CD8-positive, alpha-beta memory T cell (primary cell): ENCODE measurements at regions not wholly inside any gene's neighbourhood (a gene's known extent, or its start where the extent isn't known, plus 50 kb on each side); places are given as distances from the start of the nearest gene placed in this dataset.

ENCODE experiments used
- CTCF ChIA-PET: fragments of 350-600 bp; sonication (Branson Sonifier 250); formaldehyde crosslinking; loops from one replicate; lab custom pipeline; 2021; ENCODE audit warnings: antibody characterized with exemption; lab: Charles Lee
- POLR2A ChIA-PET: fragments of 350-600 bp; sonication (Branson Sonifier 250); formaldehyde crosslinking; loops from one replicate; lab custom pipeline; 2021; ENCODE audit warnings: antibody characterized with exemption; lab: Charles Lee
- DNase-seq, 5 donors: peaks; one replicate each; pipeline versions ENCODE4 v3.0.0 to v3.0.0-alpha.2; 2020 to 2022; ENCODE audit warnings: mixed read lengths in 1 of 5
- H3K27ac ChIP-seq: one replicate; pipeline ENCODE4 v1.7.0; 2013; ENCODE audit warnings: low read depth, mild to moderate bottlenecking, low read length, moderate library complexity
- H3K27me3 ChIP-seq: 2 replicates; pipeline ENCODE4 v1.7.0; 2013; ENCODE audit warnings: low read length, mild to moderate bottlenecking; ENCODE audit not compliant: insufficient read depth, poor library complexity, severe bottlenecking
- H3K36me3 ChIP-seq: 2 replicates; pipeline ENCODE4 v1.7.0; 2013; ENCODE audit warnings: mild to moderate bottlenecking, low read length, moderate library complexity; ENCODE audit not compliant: insufficient read depth
- H3K4me1 ChIP-seq: 2 replicates; pipeline ENCODE4 v1.7.0; 2013; ENCODE audit warnings: mild to moderate bottlenecking, low read length, moderate library complexity; ENCODE audit not compliant: insufficient read depth
- H3K4me3 ChIP-seq: 2 replicates; pipeline ENCODE4 v1.7.0; 2013; ENCODE audit warnings: mild to moderate bottlenecking, low read length
- H3K9me3 ChIP-seq: 2 replicates; pipeline ENCODE4 v1.7.0; 2013; ENCODE audit warnings: mild to moderate bottlenecking, low read length
- H3K27ac Mint-ChIP-seq, 8 donors: one replicate each; pipeline ENCODE4 v1.8.0; 2020 to 2021; ENCODE audit warnings: mixed read lengths in 8 of 8, mild to moderate bottlenecking in 6 of 8, inconsistent platforms in 3 of 8, moderate library complexity in 3 of 8
- H3K27me3 Mint-ChIP-seq, 2 donors: one replicate each; pipeline ENCODE4 v1.8.0; 2020 to 2021; ENCODE audit warnings: mixed read lengths in 2 of 2, mild to moderate bottlenecking in 1 of 2, moderate library complexity in 1 of 2
- H3K36me3 Mint-ChIP-seq, 3 donors: one replicate each; pipeline ENCODE4 v1.8.0; 2020 to 2021; ENCODE audit warnings: mixed read lengths in 3 of 3, inconsistent platforms in 1 of 3, mild to moderate bottlenecking in 1 of 3
- H3K4me1 Mint-ChIP-seq, 3 donors: one replicate each; pipeline ENCODE4 v1.8.0; 2020 to 2021; ENCODE audit warnings: mixed read lengths in 3 of 3, inconsistent platforms in 1 of 3, mild to moderate bottlenecking in 1 of 3
- H3K4me3 Mint-ChIP-seq, 7 donors: one replicate each; pipeline ENCODE4 v1.8.0; 2020 to 2021; ENCODE audit warnings: mixed read lengths in 7 of 7, mild to moderate bottlenecking in 6 of 7, moderate library complexity in 4 of 7, inconsistent platforms in 2 of 7
- H3K9me3 Mint-ChIP-seq, 5 donors: one replicate each; pipeline ENCODE4 v1.8.0; 2020 to 2022; ENCODE audit warnings: mixed read lengths in 5 of 5, mild to moderate bottlenecking in 3 of 5, moderate library complexity in 2 of 5, inconsistent platforms in 1 of 5

DNA sequence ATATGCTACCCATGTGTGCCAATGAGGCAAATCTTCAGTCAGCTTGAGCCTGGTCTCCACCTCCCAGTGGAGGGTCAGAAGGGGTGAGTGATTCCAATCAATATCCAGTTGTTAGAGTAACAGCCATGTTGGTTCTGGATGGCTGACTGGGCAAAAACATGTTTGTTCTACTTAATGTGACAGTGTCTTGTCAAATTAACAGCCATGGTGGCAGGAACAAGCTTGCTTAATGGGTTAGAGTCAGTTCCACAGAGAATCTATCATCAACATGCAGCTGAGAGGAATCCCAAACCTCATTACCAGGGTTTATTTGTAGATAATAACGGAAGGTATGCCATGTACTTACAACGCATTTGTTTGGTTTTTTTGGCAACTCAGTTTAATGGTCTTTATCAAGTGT is 133.2 kb downstream of the SLC17A6 start:
- no peak overlapping the region for H3K27ac ChIP-seq
- Mint-ChIP-seq H3K27ac (no peak overlapping the region), H3K27me3 (peaks cover 0 to 8% of the 10 kb centered on the region in 2 donors), H3K36me3 (no peaks in the 10 kb centered on the region), H3K9me3 (peaks cover 0 to 3% (median 0%) of the 10 kb centered on the region in 5 donors), H3K4me3 (no peak overlapping the region), H3K4me1 (no peaks in the 10 kb centered on the region)
- POLR2A ChIA-PET = no interaction called here
- H3K27me3 ChIP-seq = no peaks in the 10 kb centered on the region
- CTCF ChIA-PET = no interaction called here
- H3K4me1 ChIP-seq = no peaks in the 10 kb centered on the region
- H3K4me3 ChIP-seq = no peak overlapping the region
- H3K36me3 ChIP-seq = no peaks in the 10 kb centered on the region
- no peaks in the 10 kb centered on the region for H3K9me3 ChIP-seq
- no peak for DNase-seq

DNA sequence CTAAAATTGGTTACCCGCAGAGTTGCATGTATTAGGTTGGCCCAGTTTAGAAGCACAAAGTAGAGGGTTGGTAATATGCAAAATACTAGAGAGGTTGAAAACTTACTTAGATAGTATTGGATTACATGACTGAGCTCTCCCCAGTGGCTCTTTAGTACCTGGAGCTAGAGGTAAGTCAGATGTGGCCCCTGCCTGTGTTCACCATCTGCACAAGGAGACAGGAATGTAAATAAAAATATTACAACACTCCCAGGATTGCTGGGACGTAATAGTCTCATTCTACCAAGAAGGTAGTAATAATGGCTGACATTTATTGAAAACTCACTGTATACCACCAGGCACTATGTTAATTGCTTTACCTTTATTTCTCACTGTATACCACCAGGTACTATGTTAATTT is 129.6 kb downstream of the SLC17A6 start:
- DNase-seq = no peak
- ChIA-PET CTCF (no interaction called here), POLR2A (no interaction called here)
- H3K27me3 ChIP-seq = no peaks in the 10 kb centered on the region
- H3K36me3 ChIP-seq = no peaks in the 10 kb centered on the region
- no peak overlapping the region for H3K4me3 Mint-ChIP-seq
- no peaks in the 10 kb centered on the region for H3K9me3 ChIP-seq
- no peak overlapping the region for H3K4me3 ChIP-seq
- peaks cover 0 to 3% (median 0%) of the 10 kb centered on the region in 5 donors for H3K9me3 Mint-ChIP-seq
- no peak overlapping the region for H3K27ac Mint-ChIP-seq
- no peaks in the 10 kb centered on the region for H3K36me3 Mint-ChIP-seq
- no peaks in the 10 kb centered on the region for H3K4me1 Mint-ChIP-seq
- H3K4me1 ChIP-seq = no peaks in the 10 kb centered on the region
- H3K27me3 Mint-ChIP-seq = peaks cover 1 to 8% of the 10 kb centered on the region in 2 donors
- H3K27ac ChIP-seq = no peak overlapping the region

DNA sequence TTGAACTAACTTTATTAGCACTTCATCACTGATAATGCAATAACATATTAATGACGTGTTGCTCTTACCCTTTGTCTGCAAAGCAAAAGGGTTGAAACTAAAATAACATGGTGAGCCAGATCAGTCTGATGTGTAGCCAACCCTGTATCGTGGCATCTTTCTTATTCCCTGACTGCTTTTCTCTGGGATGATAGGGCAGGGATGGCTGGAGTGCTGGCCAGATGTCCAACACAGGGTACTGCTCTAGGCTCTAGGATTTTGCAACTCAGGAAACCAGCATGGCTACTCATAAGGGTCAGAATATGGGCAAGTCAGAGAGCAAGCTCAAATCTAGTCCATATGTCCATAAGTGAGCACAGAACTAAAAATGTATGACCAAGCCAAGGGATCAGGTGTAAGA is 129.1 kb downstream of the SLC17A6 start:
- Histone ChIP-seq H3K4me1 (no peaks in the 10 kb centered on the region), H3K36me3 (no peaks in the 10 kb centered on the region), H3K4me3 (no peak overlapping the region), H3K9me3 (no peaks in the 10 kb centered on the region), H3K27me3 (no peaks in the 10 kb centered on the region), H3K27ac (no peak overlapping the region)
- POLR2A ChIA-PET = no interaction called here
- DNase-seq = no peak
- H3K4me3 Mint-ChIP-seq = no peak overlapping the region
- no peaks in the 10 kb centered on the region for H3K36me3 Mint-ChIP-seq
- H3K27me3 Mint-ChIP-seq = peaks cover 1 to 8% of the 10 kb centered on the region in 2 donors
- peaks cover 0 to 3% (median 0%) of the 10 kb centered on the region in 5 donors for H3K9me3 Mint-ChIP-seq
- H3K27ac Mint-ChIP-seq = no peak overlapping the region
- H3K4me1 Mint-ChIP-seq = no peaks in the 10 kb centered on the region
- CTCF ChIA-PET = no interaction called here

DNA sequence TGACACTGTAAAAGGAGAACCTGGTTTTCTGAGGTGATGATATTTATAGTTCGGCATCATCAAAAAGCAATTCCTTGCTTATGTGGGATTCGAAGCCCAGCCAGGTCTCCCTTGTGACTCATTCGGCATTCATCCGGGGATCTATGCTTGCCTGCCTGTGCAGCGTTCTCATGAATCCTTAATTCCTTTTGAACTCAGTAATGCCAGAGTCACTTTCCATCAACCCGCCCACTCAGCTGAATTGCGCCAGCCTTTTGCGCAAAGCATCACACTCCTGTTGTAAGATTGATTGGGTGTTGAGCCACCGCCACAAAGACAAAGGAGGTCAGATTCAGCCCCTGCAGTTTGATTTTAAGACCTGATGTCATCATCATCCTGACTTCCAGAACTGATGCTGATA is 128.6 kb downstream of the SLC17A6 start:
- Mint-ChIP-seq H3K4me3 (no peak overlapping the region), H3K27ac (no peak overlapping the region), H3K4me1 (no peaks in the 10 kb centered on the region), H3K9me3 (peaks cover 0 to 3% (median 0%) of the 10 kb centered on the region in 5 donors), H3K27me3 (peaks cover 1 to 8% of the 10 kb centered on the region in 2 donors), H3K36me3 (no peaks in the 10 kb centered on the region)
- H3K4me3 ChIP-seq = no peak overlapping the region
- no peak for DNase-seq
- ChIA-PET CTCF (no interaction called here), POLR2A (no interaction called here)
- H3K27me3 ChIP-seq = no peaks in the 10 kb centered on the region
- H3K36me3 ChIP-seq = no peaks in the 10 kb centered on the region
- H3K9me3 ChIP-seq = no peaks in the 10 kb centered on the region
- no peak overlapping the region for H3K27ac ChIP-seq
- no peaks in the 10 kb centered on the region for H3K4me1 ChIP-seq

DNA sequence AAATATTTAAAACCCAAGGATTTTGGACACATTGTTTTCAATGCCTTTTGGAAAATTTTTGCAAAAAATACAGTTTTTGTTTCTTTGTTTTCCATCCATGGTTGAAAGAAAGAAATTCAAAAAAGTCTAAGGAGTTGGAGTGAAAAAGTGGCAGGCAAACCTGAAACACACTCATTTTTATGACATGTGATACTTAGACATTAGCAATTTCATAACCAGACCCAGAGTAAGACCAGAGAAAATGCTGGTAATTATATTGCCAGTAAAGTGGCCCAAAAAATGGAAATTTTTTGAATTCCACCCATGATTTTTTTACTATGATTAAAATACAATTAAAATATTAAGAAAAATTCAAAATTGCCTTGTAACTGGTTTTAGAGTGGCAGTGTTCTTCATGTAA is 128.2 kb downstream of the SLC17A6 start:
- no peaks in the 10 kb centered on the region for H3K36me3 ChIP-seq
- H3K36me3 Mint-ChIP-seq = no peaks in the 10 kb centered on the region

DNA sequence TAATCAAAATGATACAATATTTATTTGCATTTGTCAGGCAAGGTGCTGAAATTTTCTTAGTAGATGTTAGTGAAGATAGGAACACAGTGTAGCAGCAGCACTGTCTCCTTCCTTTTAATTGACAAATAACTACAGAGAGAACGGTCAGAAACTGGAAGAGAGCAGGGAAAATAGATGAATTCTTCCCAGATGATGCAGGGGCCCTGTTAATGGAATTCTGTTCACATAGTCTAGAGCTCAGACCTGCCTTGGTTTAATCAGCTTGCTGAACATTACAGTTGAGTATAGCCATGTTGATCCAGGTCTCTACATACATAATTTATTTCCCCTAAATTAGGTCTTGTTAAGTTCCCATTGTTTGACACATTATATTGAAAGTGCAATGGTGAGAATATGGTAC is 127.4 kb downstream of the SLC17A6 start:
- H3K4me3 Mint-ChIP-seq = no peak overlapping the region
- H3K4me1 Mint-ChIP-seq = no peaks in the 10 kb centered on the region
- Histone ChIP-seq H3K27me3 (no peaks in the 10 kb centered on the region), H3K27ac (no peak overlapping the region), H3K4me1 (no peaks in the 10 kb centered on the region), H3K4me3 (no peak overlapping the region), H3K36me3 (no peaks in the 10 kb centered on the region), H3K9me3 (no peaks in the 10 kb centered on the region)
- peaks cover 0 to 3% (median 0%) of the 10 kb centered on the region in 5 donors for H3K9me3 Mint-ChIP-seq
- POLR2A ChIA-PET = no interaction called here
- H3K36me3 Mint-ChIP-seq = no peaks in the 10 kb centered on the region
- H3K27ac Mint-ChIP-seq = no peak overlapping the region
- peaks cover 1 to 8% of the 10 kb centered on the region in 2 donors for H3K27me3 Mint-ChIP-seq
- CTCF ChIA-PET = no interaction called here
- no peak for DNase-seq

More for the DNA sequence above, 128.2 kb downstream of the SLC17A6 start:
- Mint-ChIP-seq H3K27me3 (peaks cover 1 to 8% of the 10 kb centered on the region in 2 donors), H3K4me3 (no peak overlapping the region), H3K27ac (no peak overlapping the region), H3K4me1 (no peaks in the 10 kb centered on the region), H3K9me3 (peaks cover 0 to 3% (median 0%) of the 10 kb centered on the region in 5 donors)
- Histone ChIP-seq H3K27ac (no peak overlapping the region), H3K4me3 (no peak overlapping the region), H3K9me3 (no peaks in the 10 kb centered on the region), H3K4me1 (no peaks in the 10 kb centered on the region), H3K27me3 (no peaks in the 10 kb centered on the region)
- no peak for DNase-seq
- CTCF ChIA-PET = no interaction called here
- POLR2A ChIA-PET = no interaction called here

DNA sequence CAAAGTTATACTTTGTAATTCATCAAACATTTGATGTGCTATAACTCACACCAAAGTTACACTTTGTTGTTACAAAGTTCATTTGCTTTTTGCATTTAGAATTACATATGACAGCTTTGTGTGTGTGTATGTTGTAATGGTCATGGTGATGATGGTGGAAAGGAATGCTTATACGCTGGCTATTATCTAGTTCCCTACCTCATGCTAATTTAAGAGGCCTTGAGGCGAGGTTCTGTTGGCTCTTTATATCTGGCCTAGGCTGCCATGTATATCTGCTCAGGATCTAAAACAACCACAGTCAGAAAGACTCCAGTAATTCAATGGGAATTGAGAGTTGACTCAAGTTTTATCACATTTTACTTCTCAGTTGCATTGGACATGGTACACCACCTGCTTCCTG is 123.4 kb downstream of the SLC17A6 start:
- H3K36me3 Mint-ChIP-seq = no peaks in the 10 kb centered on the region
- no peak overlapping the region for H3K27ac ChIP-seq
- H3K4me1 ChIP-seq = no peaks in the 10 kb centered on the region
- no peak for DNase-seq
- H3K27me3 ChIP-seq = no peaks in the 10 kb centered on the region
- H3K4me3 Mint-ChIP-seq = no peak overlapping the region
- H3K27me3 Mint-ChIP-seq = peaks cover 0 to 1% of the 10 kb centered on the region in 2 donors
- ChIA-PET CTCF (no interaction called here), POLR2A (no interaction called here)
- no peak overlapping the region for H3K27ac Mint-ChIP-seq
- H3K4me1 Mint-ChIP-seq = no peaks in the 10 kb centered on the region
- no peaks in the 10 kb centered on the region for H3K9me3 ChIP-seq
- H3K4me3 ChIP-seq = no peak overlapping the region
- H3K9me3 Mint-ChIP-seq = peaks cover 0 to 5% (median 0%) of the 10 kb centered on the region in 5 donors
- no peaks in the 10 kb centered on the region for H3K36me3 ChIP-seq

DNA sequence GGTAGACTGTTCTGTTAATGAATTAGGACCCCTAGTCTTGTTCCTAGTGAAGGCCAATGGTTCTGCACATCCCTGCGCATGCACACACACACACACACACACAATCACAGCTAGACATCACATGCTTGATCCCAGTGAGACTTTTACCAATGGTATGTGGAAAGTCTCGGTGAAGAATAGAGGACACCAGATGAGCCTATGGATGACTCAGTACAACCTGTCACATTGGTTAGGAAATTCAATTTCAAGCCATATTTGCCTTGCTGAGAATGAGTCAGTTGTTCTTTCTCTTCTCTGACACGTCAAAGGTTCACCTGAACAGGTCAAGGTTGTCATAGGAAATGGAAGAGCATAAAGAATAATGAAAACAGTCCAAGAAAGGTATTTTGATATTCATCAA is 122.0 kb downstream of the SLC17A6 start:
- H3K27me3 Mint-ChIP-seq = peaks cover 0 to 3% of the 10 kb centered on the region in 2 donors
- ChIA-PET CTCF (no interaction called here), POLR2A (no interaction called here)
- no peaks in the 10 kb centered on the region for H3K36me3 Mint-ChIP-seq
- H3K4me3 Mint-ChIP-seq = no peak overlapping the region
- H3K27ac Mint-ChIP-seq = no peak overlapping the region
- DNase-seq = no peak
- H3K4me3 ChIP-seq = no peak overlapping the region
- no peaks in the 10 kb centered on the region for H3K36me3 ChIP-seq
- H3K27ac ChIP-seq = no peak overlapping the region
- peaks cover 0 to 5% (median 0%) of the 10 kb centered on the region in 5 donors for H3K9me3 Mint-ChIP-seq
- H3K4me1 Mint-ChIP-seq = no peaks in the 10 kb centered on the region
- no peaks in the 10 kb centered on the region for H3K27me3 ChIP-seq
- no peaks in the 10 kb centered on the region for H3K9me3 ChIP-seq
- no peaks in the 10 kb centered on the region for H3K4me1 ChIP-seq

DNA sequence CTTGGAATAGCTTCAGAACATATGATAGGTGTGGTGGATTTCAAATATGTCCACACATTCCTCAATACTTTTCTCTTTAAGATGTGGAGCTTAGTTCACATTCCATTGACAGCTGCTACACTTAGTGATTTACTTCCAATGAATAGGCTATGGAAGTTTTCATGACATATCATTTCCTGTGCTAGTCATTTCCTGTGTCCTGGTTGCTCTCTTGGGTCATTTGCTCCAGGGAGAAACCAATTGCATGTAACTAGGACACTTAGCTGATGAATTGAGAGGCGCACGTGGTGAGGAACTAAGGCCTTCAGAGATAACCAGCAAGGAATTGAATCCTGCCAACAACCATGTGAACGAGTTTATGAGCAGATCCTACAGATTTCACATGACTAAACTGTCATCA is 120.9 kb downstream of the SLC17A6 start:
- DNase-seq = no peak
- no peak overlapping the region for H3K4me3 ChIP-seq
- H3K4me1 ChIP-seq = no peaks in the 10 kb centered on the region
- no peak overlapping the region for H3K27ac ChIP-seq
- CTCF ChIA-PET = no interaction called here
- Mint-ChIP-seq H3K27me3 (peaks cover 0 to 2% of the 10 kb centered on the region in 2 donors), H3K27ac (no peak overlapping the region), H3K4me1 (no peaks in the 10 kb centered on the region), H3K9me3 (peaks cover 0 to 5% (median 0%) of the 10 kb centered on the region in 5 donors), H3K4me3 (no peak overlapping the region), H3K36me3 (no peaks in the 10 kb centered on the region)
- no peaks in the 10 kb centered on the region for H3K27me3 ChIP-seq
- H3K36me3 ChIP-seq = no peaks in the 10 kb centered on the region
- POLR2A ChIA-PET = no interaction called here
- H3K9me3 ChIP-seq = no peaks in the 10 kb centered on the region
